ENCODE measurements at regions not wholly inside any gene's neighbourhood (a gene's known extent, or its start where the extent isn't known, plus 50 kb on each side); places are given as distances from the start of the nearest gene placed in this dataset.
"Not testable (repeated sequence)": the region's sequence is repeated elsewhere in the genome, so short reads cannot be mapped to it uniquely, and the experiment has no call there.

DNA sequence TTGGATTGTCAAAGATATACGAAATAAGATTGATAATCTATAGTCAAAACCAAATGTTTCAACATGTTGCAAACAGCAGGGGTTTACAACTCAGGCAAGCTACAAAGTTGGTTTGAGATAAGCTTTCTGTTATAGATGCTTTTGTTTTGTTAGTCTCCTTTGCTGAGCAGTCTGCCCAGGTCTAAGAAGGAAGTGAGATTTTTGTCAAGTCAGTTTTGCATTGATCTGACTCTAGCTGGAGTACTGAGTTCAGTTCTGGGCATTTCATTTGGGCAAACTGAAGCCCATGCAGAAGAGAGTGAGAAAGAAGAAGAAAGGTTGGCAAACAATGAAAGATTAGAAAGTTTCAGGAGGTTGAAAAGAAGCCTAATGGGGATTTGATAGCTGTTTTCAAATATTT is 983.0 kb upstream of the SLC39A10 start:
- FAIRE-seq (no peak), DNase-seq (ENCODE audit: insufficient read length, low spot score) (no peak)
- TF ChIP-seq, protein P1, sequence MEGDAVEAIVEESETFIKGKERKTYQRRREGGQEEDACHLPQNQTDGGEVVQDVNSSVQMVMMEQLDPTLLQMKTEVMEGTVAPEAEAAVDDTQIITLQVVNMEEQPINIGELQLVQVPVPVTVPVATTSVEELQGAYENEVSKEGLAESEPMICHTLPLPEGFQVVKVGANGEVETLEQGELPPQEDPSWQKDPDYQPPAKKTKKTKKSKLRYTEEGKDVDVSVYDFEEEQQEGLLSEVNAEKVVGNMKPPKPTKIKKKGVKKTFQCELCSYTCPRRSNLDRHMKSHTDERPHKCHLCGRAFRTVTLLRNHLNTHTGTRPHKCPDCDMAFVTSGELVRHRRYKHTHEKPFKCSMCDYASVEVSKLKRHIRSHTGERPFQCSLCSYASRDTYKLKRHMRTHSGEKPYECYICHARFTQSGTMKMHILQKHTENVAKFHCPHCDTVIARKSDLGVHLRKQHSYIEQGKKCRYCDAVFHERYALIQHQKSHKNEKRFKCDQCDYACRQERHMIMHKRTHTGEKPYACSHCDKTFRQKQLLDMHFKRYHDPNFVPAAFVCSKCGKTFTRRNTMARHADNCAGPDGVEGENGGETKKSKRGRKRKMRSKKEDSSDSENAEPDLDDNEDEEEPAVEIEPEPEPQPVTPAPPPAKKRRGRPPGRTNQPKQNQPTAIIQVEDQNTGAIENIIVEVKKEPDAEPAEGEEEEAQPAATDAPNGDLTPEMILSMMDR (IDR thresholded peaks at IDR 0.05; ENCODE audit: insufficient read depth, missing control alignments): no peak

DNA sequence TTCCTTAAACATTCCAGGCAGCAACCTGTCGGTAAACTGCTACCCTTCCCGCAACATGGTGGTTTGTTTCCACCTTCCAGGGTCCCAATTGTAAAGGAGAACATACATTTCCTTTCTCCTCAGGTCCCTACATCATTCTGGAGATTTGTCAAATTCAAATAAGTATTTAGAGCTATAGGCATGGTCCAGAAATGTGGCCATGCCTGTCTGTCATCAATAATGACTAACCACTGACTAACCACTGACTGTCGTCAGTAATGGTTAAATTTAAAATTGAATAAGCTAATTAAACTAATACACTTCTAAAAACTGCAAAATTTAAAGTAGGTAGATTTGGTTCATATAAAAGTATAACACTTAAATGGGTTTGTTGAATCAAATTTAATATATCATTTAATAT is 984.0 kb upstream of the SLC39A10 start:
- TF ChIP-seq, protein P1 (IDR thresholded peaks at IDR 0.05; ENCODE audit: insufficient read depth, missing control alignments): no peak
- DNase-seq (ENCODE audit: insufficient read length, low spot score) (no peak), FAIRE-seq (no peak)

DNA sequence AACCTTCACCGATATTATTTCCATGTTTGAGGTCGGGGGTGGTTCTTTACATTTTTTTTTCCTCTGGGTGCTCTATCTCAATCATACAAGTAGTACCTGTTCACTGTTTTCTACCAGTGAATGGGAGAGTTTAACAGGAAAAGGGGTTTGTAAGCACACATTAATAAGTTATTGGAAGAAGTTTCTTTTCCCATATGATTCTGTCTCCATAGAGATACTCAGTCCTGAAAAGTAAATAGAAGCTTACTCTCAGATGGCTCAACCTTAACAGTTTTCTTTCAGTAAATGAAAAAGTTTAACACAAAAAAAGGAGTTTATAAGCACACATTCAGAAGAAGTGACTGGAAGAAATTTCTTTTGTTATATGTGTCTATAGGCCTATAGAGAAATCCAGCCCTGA is 995.6 kb upstream of the SLC39A10 start:
- FAIRE-seq (no peak), DNase-seq (ENCODE audit: insufficient read length, low spot score) (no peak)
- TF ChIP-seq, protein P1 (IDR thresholded peaks at IDR 0.05; ENCODE audit: insufficient read depth, missing control alignments): no peak

DNA sequence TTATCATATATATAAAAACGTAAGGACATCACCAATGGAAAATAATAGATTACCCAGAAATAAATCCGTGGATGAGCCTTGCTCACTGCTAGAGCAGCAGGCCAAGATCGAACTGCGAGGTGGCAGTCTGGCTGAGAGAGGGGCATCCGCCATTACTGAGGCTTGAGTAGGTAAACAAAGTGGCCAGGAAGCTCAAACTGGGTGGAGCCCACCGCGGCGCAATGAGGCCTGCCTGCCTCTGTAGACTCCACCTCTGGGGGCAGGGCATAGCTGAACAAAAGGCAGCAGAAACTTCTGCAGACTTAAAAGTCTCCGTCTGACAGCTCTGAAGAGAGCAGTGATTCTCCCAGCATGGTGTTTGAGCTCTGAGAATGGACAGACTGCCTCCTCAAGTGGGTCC is 1018.0 kb upstream of the SLC39A10 start:
- FAIRE-seq; DNase-seq (ENCODE audit: insufficient read length, low spot score): not testable (repeated sequence)

DNA sequence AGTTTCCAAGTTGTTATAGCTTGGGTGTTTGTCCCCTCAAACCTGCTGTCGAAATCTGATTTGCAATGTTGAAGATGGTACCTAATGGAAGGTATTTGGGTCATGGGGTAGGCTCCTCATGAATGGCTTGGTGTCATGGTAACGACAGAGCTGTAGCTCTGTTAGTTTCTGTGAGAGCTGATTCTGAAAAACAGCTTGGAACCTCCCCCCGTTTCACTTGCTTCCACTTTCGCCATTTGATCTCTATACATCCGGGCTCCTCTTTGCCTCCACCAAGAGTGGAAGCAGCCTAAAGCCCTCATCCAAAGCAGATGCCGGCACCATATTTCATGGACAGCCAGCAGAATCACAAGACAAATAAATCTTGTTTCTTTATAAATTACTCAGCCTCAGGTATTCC is 1035.1 kb upstream of the SLC39A10 start:
- FAIRE-seq (no peak), DNase-seq (ENCODE audit: insufficient read length, low spot score) (no peak)
- TF ChIP-seq, protein P1 (IDR thresholded peaks at IDR 0.05; ENCODE audit: insufficient read depth, missing control alignments): no peak

DNA sequence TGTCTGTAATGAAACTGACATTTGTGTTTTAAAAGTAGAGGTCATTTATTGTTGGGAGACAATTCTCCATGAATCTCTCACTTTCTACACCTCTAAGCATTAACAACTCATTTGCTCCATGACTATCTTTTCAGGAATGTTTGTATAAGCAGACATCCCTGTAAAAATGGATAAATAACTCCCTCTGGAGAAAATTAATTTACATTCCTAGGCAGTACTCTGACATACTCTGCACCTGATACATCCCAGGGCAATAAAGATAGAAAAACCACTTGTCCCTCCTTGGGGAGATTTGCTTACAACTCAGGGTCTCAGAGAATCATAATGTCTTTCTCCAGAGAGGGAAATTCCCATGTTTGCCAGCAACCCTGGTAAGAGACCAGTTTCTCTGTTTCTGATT is 1037.7 kb upstream of the SLC39A10 start:
- TF ChIP-seq, protein P1 (IDR thresholded peaks at IDR 0.05; ENCODE audit: insufficient read depth, missing control alignments): no peak
- FAIRE-seq (no peak), DNase-seq (ENCODE audit: insufficient read length, low spot score) (no peak)

DNA sequence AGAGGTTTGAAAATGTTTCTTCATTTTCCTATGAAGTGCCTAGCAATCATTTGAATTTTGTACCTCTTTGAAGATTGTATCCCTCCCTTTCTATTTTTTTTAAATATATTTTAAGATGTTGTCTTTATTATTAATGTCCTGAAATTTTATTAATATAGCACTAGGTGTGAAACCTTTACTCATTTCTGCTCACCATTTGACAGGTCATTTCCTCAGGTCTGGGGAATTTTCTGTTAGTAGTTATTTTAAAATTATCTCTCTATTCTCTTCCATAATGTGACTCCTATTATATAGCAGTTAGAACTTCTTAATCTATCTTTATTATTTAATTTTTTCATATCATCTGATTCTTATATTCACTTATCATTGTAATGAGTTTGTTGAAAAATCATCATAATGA is 1038.6 kb upstream of the SLC39A10 start:
- TF ChIP-seq, protein P1 (IDR thresholded peaks at IDR 0.05; ENCODE audit: insufficient read depth, missing control alignments): no peak
- no peak for DNase-seq (ENCODE audit: insufficient read length, low spot score)
- FAIRE-seq: no peak

DNA sequence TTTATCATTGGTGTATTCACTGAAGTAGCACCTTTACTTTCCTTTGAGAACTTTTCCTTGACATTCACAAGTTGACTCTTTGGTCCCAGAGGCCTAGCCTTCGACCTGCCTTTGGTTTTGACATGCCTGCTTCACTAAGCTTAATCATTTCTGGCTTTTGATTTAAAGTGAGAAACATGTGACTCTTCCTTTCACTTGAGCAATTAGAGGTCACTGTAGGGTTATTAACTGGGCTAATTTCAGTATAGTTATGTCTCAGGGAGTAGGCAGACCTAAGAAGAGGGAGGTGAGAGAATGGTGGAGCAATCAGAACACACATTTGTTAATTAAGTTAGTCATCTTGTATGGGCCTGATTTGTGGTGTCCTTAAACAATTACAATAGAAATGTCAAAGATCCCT is 1040.7 kb upstream of the SLC39A10 start:
- no peak for DNase-seq (ENCODE audit: insufficient read length, low spot score)
- TF ChIP-seq, protein P1 (IDR thresholded peaks at IDR 0.05; ENCODE audit: insufficient read depth, missing control alignments): no peak
- FAIRE-seq: no peak

All from D721Med (cell line).